Activated T-cell treated with anti-CD3 and anti-CD28 coated beads, Interleukin-2, amount 50 U/mL, for 4 hours (primary cell): ENCODE measurements at regions not wholly inside any gene's neighbourhood (a gene's known extent, or its start where the extent isn't known, plus 50 kb on each side); places are given as distances from the start of the nearest gene placed in this dataset.
"Not testable (repeated sequence)": the region's sequence is repeated elsewhere in the genome, so short reads cannot be mapped to it uniquely, and the experiment has no call there.

ENCODE experiments used
- ATAC-seq, 2 donors: fragments of 200-7000 bp; cut with Tn5 transposase; one replicate each; pipeline ENCODE4 v1.10.0; 2021
- DNase-seq: peaks from one replicate; pipeline ENCODE4 v3.0.0-alpha.2; 2020
- H3K27me3 Mint-ChIP-seq: one replicate; pipeline ENCODE4 v1.8.0; 2021; ENCODE audit warnings: low read depth, mixed read lengths
- H3K36me3 Mint-ChIP-seq: one replicate; pipeline ENCODE4 v1.8.0; 2022; ENCODE audit warnings: mixed read lengths; ENCODE audit not compliant: insufficient read depth
- H3K4me1 Mint-ChIP-seq: one replicate; pipeline ENCODE4 v1.8.0; 2021; ENCODE audit warnings: low read depth, mixed read lengths
- H3K4me3 Mint-ChIP-seq: one replicate; pipeline ENCODE4 v1.8.0; 2021; ENCODE audit warnings: mild to moderate bottlenecking, moderate library complexity, mixed read lengths
- H3K9me3 Mint-ChIP-seq: one replicate; pipeline ENCODE4 v1.8.0; 2021; ENCODE audit warnings: mixed read lengths

DNA sequence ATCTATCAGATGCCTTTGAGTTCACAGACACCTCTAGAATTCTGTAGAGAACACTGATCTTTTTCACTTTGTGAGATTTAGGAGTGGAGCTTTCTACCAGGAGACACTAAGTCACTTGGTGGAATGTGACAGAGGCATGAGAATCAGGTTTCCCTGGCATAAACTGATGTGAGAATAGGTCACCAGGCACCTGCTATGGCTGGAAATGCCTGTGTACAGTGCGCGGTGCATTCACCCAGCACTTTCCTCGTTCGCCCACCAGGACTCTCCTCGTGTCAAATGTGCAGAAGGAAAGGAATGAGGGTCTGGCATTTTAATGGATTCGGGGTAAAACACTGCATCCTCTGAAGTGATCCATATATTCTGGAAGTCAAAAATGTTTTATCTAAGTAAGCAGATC lies 281.8 kb upstream of the TUT7 start:
- ATAC-seq, result no peak
- no peak for DNase-seq
- Mint-ChIP-seq H3K4me1 (no peaks in the 10 kb centered on the region), H3K9me3 (no peaks in the 10 kb centered on the region), H3K27me3 (peaks cover 28% of the 10 kb centered on the region), H3K4me3 (no peak overlapping the region), H3K36me3 (no peaks in the 10 kb centered on the region)

DNA sequence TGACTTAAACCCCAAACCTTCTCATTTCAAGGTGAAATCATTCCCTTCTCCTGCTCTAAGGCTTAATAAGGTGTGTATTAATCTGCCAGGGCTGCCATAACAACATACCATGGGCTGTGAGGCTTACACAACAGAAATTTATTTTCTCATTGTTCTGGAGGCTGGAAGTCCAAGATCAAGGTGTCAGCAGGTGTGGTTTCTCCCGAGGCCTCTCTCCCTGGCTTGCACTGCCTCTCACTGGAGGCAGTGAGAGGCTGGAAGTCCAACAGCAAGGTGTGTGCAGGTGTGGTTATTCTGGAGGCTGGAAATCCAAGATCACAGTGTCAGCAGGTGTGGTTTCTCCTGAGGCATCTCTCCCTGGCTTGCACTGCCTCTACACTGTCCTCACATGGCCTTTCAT lies 280.3 kb upstream of the TUT7 start:
- Mint-ChIP-seq H3K9me3 (no peaks in the 10 kb centered on the region), H3K27me3 (peaks cover 28% of the 10 kb centered on the region), H3K4me3 (no peak overlapping the region), H3K36me3 (no peaks in the 10 kb centered on the region), H3K4me1 (no peaks in the 10 kb centered on the region)
- ATAC-seq, result no peak
- DNase-seq, result no peak

DNA sequence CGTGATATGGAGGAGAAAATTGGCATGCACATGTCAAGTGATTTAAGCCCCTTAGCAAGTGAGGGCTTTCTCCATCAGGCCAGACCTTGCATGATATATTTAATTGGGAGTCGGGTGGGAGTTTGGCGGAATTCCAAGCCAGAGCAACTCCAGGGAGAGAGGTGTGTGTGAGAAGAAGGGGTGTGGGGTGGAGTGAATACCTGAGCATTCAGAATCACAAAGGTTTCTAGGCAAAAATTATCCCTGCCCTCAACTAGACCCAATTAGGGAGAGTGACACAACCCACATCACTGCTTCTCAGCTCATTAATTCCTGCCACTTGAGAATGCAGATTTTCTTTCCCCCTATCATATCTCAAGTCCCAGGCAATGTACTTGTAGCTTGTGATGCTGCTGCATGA lies 279.7 kb upstream of the TUT7 start:
- H3K27me3 Mint-ChIP-seq, result peaks cover 28% of the 10 kb centered on the region
- no peak overlapping the region for H3K4me3 Mint-ChIP-seq
- no peaks in the 10 kb centered on the region for H3K4me1 Mint-ChIP-seq
- H3K36me3 Mint-ChIP-seq, result no peaks in the 10 kb centered on the region
- no peaks in the 10 kb centered on the region for H3K9me3 Mint-ChIP-seq
- no peak for DNase-seq
- no peak for ATAC-seq

DNA sequence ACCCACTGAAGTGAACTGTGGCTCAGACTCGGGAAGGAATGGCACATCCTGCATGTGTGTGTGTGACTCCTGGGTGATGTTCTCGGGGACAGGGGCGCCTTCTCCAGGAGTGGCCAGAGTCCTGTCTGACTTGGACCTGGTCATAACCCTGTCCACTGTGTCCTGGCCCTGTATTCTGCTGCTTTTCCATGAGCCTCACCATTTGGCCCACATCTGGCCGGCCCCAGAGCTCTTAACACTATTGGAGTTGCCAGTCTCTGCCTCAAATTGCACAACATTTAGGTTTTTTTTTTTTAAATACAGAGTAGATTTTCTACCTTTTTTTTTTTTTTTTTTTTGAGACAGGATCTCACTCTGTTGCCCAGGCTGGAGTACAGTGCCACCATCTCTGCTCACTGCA lies 278.3 kb upstream of the TUT7 start:
- Mint-ChIP-seq H3K27me3 (peaks cover 27% of the 10 kb centered on the region), H3K36me3 (no peaks in the 10 kb centered on the region), H3K4me3 (no peak overlapping the region), H3K9me3 (no peaks in the 10 kb centered on the region), H3K4me1 (no peaks in the 10 kb centered on the region)
- ATAC-seq (no peak), DNase-seq (no peak)

DNA sequence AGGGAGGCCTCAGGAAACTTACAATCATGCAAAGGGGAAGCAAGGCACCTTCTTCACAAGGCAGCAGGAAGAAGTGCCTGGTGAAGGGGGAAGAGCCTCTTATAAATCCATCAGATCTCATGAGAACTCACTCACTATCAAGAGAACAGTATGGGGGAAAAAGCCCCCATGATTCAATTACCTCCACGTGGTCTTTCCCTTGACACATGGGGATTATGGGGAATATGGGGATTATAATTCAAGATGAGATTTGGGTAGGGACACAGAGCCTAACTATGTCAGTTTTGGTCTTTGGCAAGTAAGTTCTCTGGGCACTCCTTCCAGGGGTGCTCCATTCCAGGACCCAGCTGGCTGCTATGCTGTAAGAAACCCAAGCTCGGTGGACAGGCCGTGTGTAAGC lies 275.3 kb upstream of the TUT7 start:
- H3K4me1 Mint-ChIP-seq, result no peaks in the 10 kb centered on the region
- no peak for ATAC-seq

DNA sequence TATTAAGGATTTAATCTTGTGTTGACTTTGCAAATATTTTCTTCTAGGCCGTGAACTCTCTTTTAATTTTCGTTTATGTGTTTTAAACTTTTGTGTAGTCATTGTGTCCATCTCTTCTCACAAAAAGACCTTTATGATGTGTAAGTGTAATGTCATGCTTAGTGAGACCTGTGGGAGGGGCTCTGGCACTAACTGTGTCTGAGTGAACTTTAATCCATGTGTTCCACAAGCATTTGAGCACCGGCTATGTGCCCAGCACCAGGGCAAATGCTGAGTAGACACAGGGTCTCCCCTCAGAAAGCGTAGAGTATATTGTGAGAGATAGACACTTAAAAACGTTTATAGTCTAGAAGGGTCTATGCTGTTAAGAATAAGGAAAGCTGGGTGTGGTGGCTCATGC lies 272.6 kb upstream of the TUT7 start:
- DNase-seq (no peak), ATAC-seq (no peak)
- H3K4me3 Mint-ChIP-seq, result no peak overlapping the region
- H3K36me3 Mint-ChIP-seq, result no peaks in the 10 kb centered on the region
- H3K4me1 Mint-ChIP-seq, result no peaks in the 10 kb centered on the region
- H3K27me3 Mint-ChIP-seq, result peaks cover 2% of the 10 kb centered on the region
- no peaks in the 10 kb centered on the region for H3K9me3 Mint-ChIP-seq

More for the DNA sequence above, 275.3 kb upstream of the TUT7 start:
- no peaks in the 10 kb centered on the region for H3K36me3 Mint-ChIP-seq
- no peak for DNase-seq
- H3K27me3 Mint-ChIP-seq, result peaks cover 9% of the 10 kb centered on the region
- no peaks in the 10 kb centered on the region for H3K9me3 Mint-ChIP-seq
- H3K4me3 Mint-ChIP-seq, result no peak overlapping the region

DNA sequence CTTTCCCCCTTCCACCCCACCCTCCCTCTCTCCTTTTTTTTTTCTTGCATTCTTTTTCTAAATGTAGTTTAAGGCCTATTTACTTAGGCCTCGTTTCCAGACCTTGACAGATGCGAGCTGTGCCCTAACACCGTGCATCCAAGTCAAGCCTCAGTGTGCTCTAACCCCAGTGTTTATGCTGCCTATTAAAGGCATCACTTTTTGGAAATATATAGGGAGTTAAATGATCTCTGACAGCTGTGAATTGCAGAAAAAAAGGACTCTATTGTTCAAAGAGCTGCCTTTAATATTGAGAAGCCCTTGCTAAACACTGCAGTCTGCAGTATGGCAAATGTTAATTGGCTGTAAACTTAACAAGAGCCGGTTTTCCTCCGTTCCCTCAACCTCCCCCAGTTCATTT lies 270.4 kb upstream of the TUT7 start:
- Mint-ChIP-seq H3K9me3 (no peaks in the 10 kb centered on the region), H3K36me3 (no peaks in the 10 kb centered on the region), H3K4me1 (no peaks in the 10 kb centered on the region), H3K27me3 (peaks cover 2% of the 10 kb centered on the region), H3K4me3 (no peak overlapping the region)
- DNase-seq (no peak), ATAC-seq (no peak)

DNA sequence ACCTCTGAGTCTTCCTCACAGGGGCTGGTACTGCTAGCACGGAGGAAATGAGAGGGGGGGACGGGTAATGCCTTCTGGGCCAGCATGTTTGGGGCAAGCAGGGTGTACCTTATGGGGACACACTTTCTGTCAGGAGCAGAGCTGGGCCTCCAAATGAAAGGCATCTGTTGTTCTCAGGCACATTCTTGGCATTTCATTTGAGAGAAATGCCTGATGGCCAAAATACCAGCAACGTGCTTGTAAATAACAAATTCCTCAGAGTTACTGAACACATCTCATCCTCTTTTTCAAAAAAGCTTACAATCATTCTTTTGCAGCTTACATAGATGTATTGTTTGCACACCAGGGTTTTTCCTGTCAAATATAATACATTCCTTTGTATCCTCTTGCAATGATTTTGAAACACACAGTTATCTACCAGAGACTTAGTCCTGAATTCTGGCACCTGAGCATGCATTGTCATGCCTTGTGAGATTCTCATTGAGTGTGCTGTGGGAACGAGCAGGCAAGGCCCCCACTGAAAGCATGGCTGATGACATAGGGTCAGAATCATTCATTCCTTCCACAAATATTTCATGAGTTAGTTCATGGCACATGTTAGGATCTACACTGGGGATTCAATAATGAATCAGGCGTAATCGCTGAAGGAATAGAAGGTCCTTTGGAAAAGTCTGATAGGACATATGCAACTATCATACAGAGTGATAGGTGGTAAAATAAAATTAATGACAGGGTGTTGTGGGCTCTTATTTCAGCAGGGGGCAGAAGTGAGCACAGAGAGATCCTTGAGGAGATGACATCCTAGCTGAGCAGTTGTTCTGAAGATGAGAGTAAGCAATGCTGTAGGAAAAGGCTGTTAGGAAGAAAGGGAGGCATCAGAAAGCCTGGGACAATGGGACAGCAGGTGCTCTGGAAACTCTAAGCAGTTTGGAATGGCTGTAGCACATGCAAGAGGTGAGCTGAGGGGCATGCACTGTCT lies 260.9 kb upstream of the TUT7 start:
- Mint-ChIP-seq H3K27me3 (peaks cover 5% of the 10 kb centered on the region), H3K4me3 (no peak overlapping the region), H3K4me1 (no peaks in the 10 kb centered on the region), H3K36me3 (no peaks in the 10 kb centered on the region), H3K9me3 (no peaks in the 10 kb centered on the region)
- no peak for ATAC-seq
- no peak for DNase-seq

DNA sequence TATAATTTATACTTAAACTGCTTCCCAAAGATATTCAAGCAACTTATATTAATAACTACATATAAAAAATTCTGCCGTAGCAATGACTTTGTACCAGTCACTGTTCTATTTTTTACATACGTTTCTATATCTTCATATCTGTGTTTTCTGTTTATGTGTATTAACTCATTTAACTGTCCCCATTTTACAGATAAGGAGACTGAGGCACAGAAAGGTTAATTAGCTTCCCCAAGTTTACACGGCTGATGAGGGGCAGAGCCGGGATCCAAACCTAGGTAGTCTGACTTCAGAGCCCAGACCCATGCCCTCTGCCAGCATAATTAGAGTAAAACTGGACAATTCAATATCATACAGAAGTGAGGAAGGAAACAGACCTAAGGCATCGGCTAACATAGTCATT lies 259.7 kb upstream of the TUT7 start:
- DNase-seq (no peak), ATAC-seq (no peak)
- Mint-ChIP-seq H3K27me3 (peaks cover 3% of the 10 kb centered on the region), H3K36me3 (no peaks in the 10 kb centered on the region), H3K4me3 (no peak overlapping the region), H3K9me3 (no peaks in the 10 kb centered on the region), H3K4me1 (no peaks in the 10 kb centered on the region)

DNA sequence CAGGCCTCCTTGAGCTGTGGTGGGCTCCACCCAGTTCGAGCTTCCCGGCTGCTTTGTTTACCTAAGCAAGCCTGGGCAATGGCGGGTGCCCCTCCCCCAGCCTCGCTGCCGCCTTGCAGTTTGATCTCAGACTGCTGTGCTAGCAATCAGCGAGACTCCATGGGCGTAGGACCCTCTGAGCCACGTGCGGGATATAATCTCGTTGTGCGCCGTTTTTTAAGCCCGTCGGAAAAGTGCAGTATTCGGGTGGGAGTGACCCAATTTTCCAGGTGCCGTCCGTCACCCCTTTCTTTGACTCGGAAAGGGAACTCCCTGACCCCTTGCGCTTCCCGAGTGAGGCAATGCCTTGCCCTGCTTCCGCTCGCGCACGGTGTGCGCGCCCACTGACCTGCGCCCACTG lies 257.3 kb upstream of the TUT7 start:
- ATAC-seq, H3K36me3 Mint-ChIP-seq, H3K27me3 Mint-ChIP-seq, H3K4me3 Mint-ChIP-seq, DNase-seq, H3K4me1 Mint-ChIP-seq, H3K9me3 Mint-ChIP-seq: not testable (repeated sequence)

DNA sequence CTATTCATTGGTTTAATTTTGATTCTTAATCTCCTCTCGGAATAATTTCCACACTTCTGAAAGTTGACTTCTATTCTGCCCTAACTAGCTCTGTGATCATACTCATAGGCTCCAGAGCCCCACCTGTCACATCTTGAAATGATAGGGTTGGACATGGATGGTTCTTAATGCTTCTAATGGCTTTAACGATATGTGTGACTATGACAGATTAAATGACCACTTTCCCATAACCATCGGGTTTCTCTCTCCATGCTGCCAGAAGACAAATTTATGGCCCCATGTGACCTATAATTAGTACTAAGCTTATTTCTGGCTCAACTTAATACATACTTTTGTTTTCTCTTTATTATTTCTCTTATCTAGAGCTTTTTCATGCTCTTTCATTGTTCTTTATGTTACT lies 251.1 kb upstream of the TUT7 start:
- no peak for DNase-seq
- Mint-ChIP-seq H3K36me3 (no peaks in the 10 kb centered on the region), H3K4me1 (no peaks in the 10 kb centered on the region), H3K27me3 (no peaks in the 10 kb centered on the region), H3K9me3 (no peaks in the 10 kb centered on the region), H3K4me3 (no peak overlapping the region)
- no peak for ATAC-seq

DNA sequence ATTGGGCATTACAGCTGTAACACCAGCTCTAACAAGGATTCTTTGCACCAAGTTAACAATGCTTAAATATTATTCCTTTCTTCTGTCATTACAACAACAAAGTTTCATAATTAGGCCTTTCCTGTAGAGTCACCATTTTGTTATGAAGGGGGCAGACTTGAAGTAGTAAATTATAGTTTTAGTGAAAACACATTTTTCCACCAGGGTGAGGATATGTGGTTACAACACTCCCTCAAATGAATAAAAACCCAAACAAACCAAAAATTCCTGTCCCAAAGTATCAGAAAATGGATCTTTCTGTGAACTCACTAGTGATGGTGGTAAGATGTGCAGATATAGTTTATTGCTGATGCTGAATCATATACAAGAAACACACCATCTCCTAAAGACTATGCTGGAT lies 250.5 kb upstream of the TUT7 start:
- peaks cover 3% of the 10 kb centered on the region for H3K27me3 Mint-ChIP-seq
- DNase-seq (no peak), ATAC-seq (no peak)
- no peaks in the 10 kb centered on the region for H3K9me3 Mint-ChIP-seq
- no peak overlapping the region for H3K4me3 Mint-ChIP-seq
- no peaks in the 10 kb centered on the region for H3K36me3 Mint-ChIP-seq
- H3K4me1 Mint-ChIP-seq, result no peaks in the 10 kb centered on the region

DNA sequence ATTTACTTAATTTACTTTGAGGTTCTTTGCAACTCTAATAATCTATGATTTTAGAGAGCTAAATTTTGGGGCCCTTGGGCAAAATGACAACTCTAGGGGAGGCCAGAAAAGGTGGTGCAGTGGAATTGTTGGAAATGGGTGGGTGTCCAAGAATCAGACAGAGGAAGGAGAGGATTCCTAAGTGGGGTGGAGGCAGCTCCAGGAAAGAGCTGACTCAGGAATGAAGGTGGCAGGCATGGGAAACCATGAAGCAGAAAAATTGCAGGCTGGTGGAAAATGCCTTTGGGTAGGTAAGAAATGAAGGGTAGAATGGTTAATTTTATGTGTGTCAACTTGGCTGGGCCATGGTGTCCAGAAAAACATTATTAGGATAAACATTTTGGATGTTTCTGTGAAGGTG lies 248.5 kb upstream of the TUT7 start:
- Mint-ChIP-seq H3K27me3 (peaks cover 3% of the 10 kb centered on the region), H3K9me3 (no peaks in the 10 kb centered on the region), H3K36me3 (no peaks in the 10 kb centered on the region), H3K4me1 (no peaks in the 10 kb centered on the region), H3K4me3 (no peak overlapping the region)
- ATAC-seq (no peak), DNase-seq (no peak)

DNA sequence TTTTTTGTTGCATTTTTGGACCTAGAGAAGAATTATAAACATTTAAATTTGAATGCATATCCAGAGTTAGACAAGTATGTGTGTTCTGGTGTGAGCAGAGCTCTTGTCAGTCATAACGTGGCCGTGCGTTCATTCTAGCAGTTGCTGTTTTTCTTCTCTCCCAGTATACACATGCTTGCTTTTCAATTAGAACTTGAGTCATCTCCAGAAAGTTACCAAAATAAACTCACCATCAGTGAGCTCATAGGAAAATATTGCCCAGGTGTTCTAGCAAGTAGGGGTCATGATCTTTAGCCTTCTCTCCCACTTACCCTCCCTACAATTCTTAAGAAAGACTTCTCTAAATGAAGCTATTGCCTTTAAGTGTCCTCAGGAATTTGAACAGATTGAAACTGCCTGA lies 247.5 kb upstream of the TUT7 start:
- Mint-ChIP-seq H3K4me1 (no peaks in the 10 kb centered on the region), H3K27me3 (peaks cover 5% of the 10 kb centered on the region), H3K4me3 (no peak overlapping the region), H3K36me3 (no peaks in the 10 kb centered on the region), H3K9me3 (no peaks in the 10 kb centered on the region)
- no peak for ATAC-seq
- no peak for DNase-seq

DNA sequence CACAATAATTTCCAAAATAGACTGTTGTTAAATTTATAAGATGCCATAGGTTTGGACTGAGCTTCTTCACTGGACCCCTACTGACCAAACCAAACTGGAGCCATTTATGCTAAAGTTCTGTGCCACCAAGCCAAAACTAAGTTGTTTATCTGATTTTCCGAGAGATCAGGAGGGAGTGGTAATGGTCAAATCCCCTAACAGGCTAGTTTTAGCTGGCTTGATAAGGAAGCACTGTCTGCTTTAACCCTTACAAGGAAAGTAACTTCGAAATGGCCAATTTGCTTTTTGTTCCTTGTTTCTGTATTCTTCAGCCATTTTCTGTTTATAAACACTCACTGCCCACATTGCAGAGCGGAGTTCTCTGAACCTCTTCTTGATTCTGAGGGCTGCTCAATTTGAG lies 246.8 kb upstream of the TUT7 start:
- Mint-ChIP-seq H3K27me3 (peaks cover 5% of the 10 kb centered on the region), H3K36me3 (no peaks in the 10 kb centered on the region), H3K4me1 (no peaks in the 10 kb centered on the region), H3K4me3 (no peak overlapping the region), H3K9me3 (no peaks in the 10 kb centered on the region)
- no peak for DNase-seq
- ATAC-seq, result no peak
